SKM-1 (cell line): ENCODE measurements at regions not wholly inside any gene's neighbourhood (a gene's known extent, or its start where the extent isn't known, plus 50 kb on each side); places are given as distances from the start of the nearest gene placed in this dataset.

Source experiments
- DNase-seq: peaks from one replicate; lab custom pipeline; 2025; ENCODE audit not compliant: unreplicated experiment; lab: John Stamatoyannopoulos, UW

- DNase-seq: no peak
Observed at GRCh38 chr6:170178561-170179477, 112.1 kb downstream of the DLL1 start.

- no peak for DNase-seq
Observed at GRCh38 chr6:170177772-170178560, 112.9 kb downstream of the DLL1 start.

- DNase-seq: no peak
Observed at GRCh38 chr6:170176898-170177771, 113.7 kb downstream of the DLL1 start.

GRCh38 chr6:170176136-170176897 is 114.6 kb downstream of the DLL1 start:
- DNase-seq: no peak

- DNase-seq: no peak
Observed at GRCh38 chr6:170175644-170176135, 115.2 kb downstream of the DLL1 start.

GRCh38 chr6:170174771-170175643 is 115.9 kb downstream of the DLL1 start:
- no peak for DNase-seq

GRCh38 chr6:170174124-170174770 is 116.6 kb downstream of the DLL1 start:
- no peak for DNase-seq

- DNase-seq: no peak
Observed at GRCh38 chr6:170173335-170173881, 117.5 kb downstream of the DLL1 start.

GRCh38 chr6:170172825-170173256 is 118.0 kb downstream of the DLL1 start:
- DNase-seq: no peak

GRCh38 chr6:170172392-170172791 is 118.5 kb downstream of the DLL1 start:
- no peak for DNase-seq

- DNase-seq: no peak
Observed at GRCh38 chr6:170167657-170168159, 123.2 kb downstream of the DLL1 start.

- DNase-seq: no peak
Observed at GRCh38 chr6:170166511-170167122, 124.3 kb downstream of the DLL1 start.

GRCh38 chr6:170165471-170166117 is 125.3 kb downstream of the DLL1 start:
- no peak for DNase-seq

GRCh38 chr6:170165085-170165470 is 125.8 kb downstream of the DLL1 start:
- no peak for DNase-seq

- no peak for DNase-seq
Observed at GRCh38 chr6:170164271-170164900, 126.5 kb downstream of the DLL1 start.

- no peak for DNase-seq
Observed at GRCh38 chr6:170163405-170164170, 127.3 kb downstream of the DLL1 start.
